Liver (tissue), 8 donors: ENCODE measurements at regions not wholly inside any gene's neighbourhood (a gene's known extent, or its start where the extent isn't known, plus 50 kb on each side); places are given as distances from the start of the nearest gene placed in this dataset.

ENCODE experiments used
- DNase-seq: peaks from one replicate; pipeline ENCODE4 v3.0.0-alpha.2; 2017; ENCODE audit warnings: low spot score
- H3K27ac ChIP-seq, 2 donors: one replicate each; pipeline ENCODE4 v1.7.0; 2013; ENCODE audit warnings: inconsistent platforms in 2 of 2, low read length in 2 of 2, control low read depth in 1 of 2, low read depth in 1 of 2, mild to moderate bottlenecking in 1 of 2
- H3K27me3 ChIP-seq, 4 donors: one replicate each; pipeline versions ENCODE4 v1.6.1 to v1.7.0; 2013; ENCODE audit warnings: low read length in 3 of 4, inconsistent platforms in 1 of 4, mild to moderate bottlenecking in 1 of 4, moderate library complexity in 1 of 4; ENCODE audit not compliant: control insufficient read depth in 4 of 4, insufficient read depth in 4 of 4
- H3K36me3 ChIP-seq, 4 donors: one replicate each; pipeline versions ENCODE4 v1.6.1 to v1.7.0; 2013; ENCODE audit warnings: low read length in 3 of 4, mild to moderate bottlenecking in 3 of 4, low read depth in 1 of 4, moderate library complexity in 1 of 4; ENCODE audit not compliant: control insufficient read depth in 4 of 4, insufficient read depth in 3 of 4
- H3K4me1 ChIP-seq, 4 donors: one replicate each; pipeline versions ENCODE4 v1.6.1 to v1.7.0; 2013; ENCODE audit warnings: low read length in 3 of 4, mild to moderate bottlenecking in 3 of 4, moderate library complexity in 1 of 4; ENCODE audit not compliant: control insufficient read depth in 4 of 4, insufficient read depth in 4 of 4
- H3K4me3 ChIP-seq, 3 donors: one replicate each; pipeline versions ENCODE4 v1.6.1 to v1.7.0; 2013; ENCODE audit warnings: low read length in 3 of 3, control low read depth in 1 of 3, low read depth in 1 of 3, mild to moderate bottlenecking in 1 of 3
- H3K9ac ChIP-seq, 2 donors: one replicate each; pipeline ENCODE4 v1.7.0; 2013; ENCODE audit warnings: low read length in 2 of 2, mild to moderate bottlenecking in 2 of 2, moderate library complexity in 2 of 2, control low read depth in 1 of 2, low read depth in 1 of 2
- H3K9me3 ChIP-seq, 4 donors: one replicate each; pipeline versions ENCODE4 v1.6.1 to v1.7.0; 2013; ENCODE audit warnings: low read length in 3 of 4; ENCODE audit not compliant: control insufficient read depth in 4 of 4
- ATF3 ChIP-seq: IDR thresholded peaks from 2 replicates; pipeline ENCODE4 v1.6.1; 2016; ENCODE audit warnings: antibody characterized with exemption
- EGR1 ChIP-seq, 2 donors: IDR thresholded peaks; 2 replicates each; pipeline ENCODE4 v1.6.1; 2016 to 2018; ENCODE audit warnings: antibody characterized with exemption in 2 of 2, low read depth in 2 of 2
- FOXA1 ChIP-seq: IDR thresholded peaks from 2 replicates; pipeline ENCODE4 v1.6.1; 2016; ENCODE audit warnings: antibody characterized with exemption
- HNF4G ChIP-seq: IDR thresholded peaks from 2 replicates; pipeline ENCODE4 v1.6.1; 2016; ENCODE audit warnings: antibody characterized with exemption
- JUND ChIP-seq, 2 donors: IDR thresholded peaks; 2 replicates each; pipeline ENCODE4 v1.6.1; 2016; ENCODE audit warnings: antibody characterized with exemption in 2 of 2
- MAX ChIP-seq: IDR thresholded peaks from 2 replicates; pipeline ENCODE4 v1.6.1; 2016; ENCODE audit warnings: antibody characterized with exemption
- NR2F2 ChIP-seq: IDR thresholded peaks from 2 replicates; pipeline ENCODE4 v1.6.1; 2016; ENCODE audit warnings: antibody characterized with exemption
- RAD21 ChIP-seq, 2 donors: IDR thresholded peaks; 2 replicates each; pipeline ENCODE4 v1.6.1; 2016; ENCODE audit warnings: antibody characterized with exemption in 2 of 2, mild to moderate bottlenecking in 2 of 2
- REST ChIP-seq: IDR thresholded peaks from 2 replicates; pipeline ENCODE4 v1.6.1; 2016; ENCODE audit warnings: antibody characterized with exemption, mild to moderate bottlenecking
- SP1 ChIP-seq: IDR thresholded peaks from 2 replicates; pipeline ENCODE4 v1.6.1; 2018; ENCODE audit warnings: antibody characterized with exemption, mild to moderate bottlenecking
- YY1 ChIP-seq: IDR thresholded peaks from 2 replicates; pipeline ENCODE4 v1.6.1; 2016; ENCODE audit warnings: antibody characterized with exemption, mild to moderate bottlenecking
- WGBS: extraction: QIAGEN DNeasy Blood & Tissue Kit; methylation state at CpG from one replicate; pipeline ENCODE4 v1.1.7; 2013; 5-methylcytosine and 5-hydroxymethylcytosine counted together
- TF ChIP-seq, protein P1 (sequence below): fragments of 150-350 bp; IDR thresholded peaks from 2 replicates; pipeline ENCODE4 v1.5.1; 2017; ENCODE audit warnings: improper control_type of control experiment, low read depth, low read length; ENCODE audit not compliant: missing input control
- TF ChIP-seq, protein P2 (sequence below): IDR thresholded peaks from 2 replicates; pipeline ENCODE4 v1.6.1; 2016; ENCODE audit warnings: antibody characterized with exemption
- donor health status: healthy.
- donor health status: healthy.
- donor health status: healthy.
- donor health status: healthy.
- donor health status: healthy.

GRCh38 chr15:53837263-53837662 lies 77.8 kb upstream of the WDR72 start:
- DNase-seq = peak; percentile 47
- TF ChIP-seq RAD21 (IDR thresholded peaks at IDR 0.05) (no peak), MAX (no peak)
- Histone ChIP-seq H3K9ac (peak overlapping the region in 1 of 2 donors; percentile 16), H3K27ac (no peak overlapping the region), H3K27me3 (peaks cover 0 to 13% (median 0%) of the 10 kb centered on the region in 4 donors), H3K4me3 (no peak overlapping the region), H3K4me1 (no peaks in the 10 kb centered on the region), H3K36me3 (no peaks in the 10 kb centered on the region), H3K9me3 (no peaks in the 10 kb centered on the region)
- WGBS = 27% methylated on average over 3 of the region's 3 CpGs

DNA sequence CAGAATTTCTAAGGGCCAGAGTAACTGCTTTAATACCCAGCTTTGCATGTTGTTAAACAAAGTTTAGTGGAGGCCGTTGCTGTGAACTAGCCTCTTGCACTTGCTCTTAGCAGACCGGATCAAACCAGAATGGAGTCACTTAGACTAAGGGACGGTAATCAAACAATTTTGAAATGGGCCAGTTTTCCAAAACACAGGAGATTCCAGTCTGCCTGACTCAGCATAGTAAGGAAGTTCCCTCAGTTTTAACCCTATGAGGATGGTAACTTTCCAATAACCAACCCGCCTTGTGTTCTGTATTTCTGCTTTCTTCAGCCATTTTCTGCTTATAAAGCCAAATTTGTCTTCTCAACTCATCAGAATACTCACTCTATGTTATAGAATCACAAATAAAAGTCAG lies 77.2 kb upstream of the WDR72 start:
- no peaks in the 10 kb centered on the region for H3K36me3 ChIP-seq
- peaks cover 0 to 13% (median 0%) of the 10 kb centered on the region in 4 donors for H3K27me3 ChIP-seq
- no peaks in the 10 kb centered on the region for H3K4me1 ChIP-seq
- no peaks in the 10 kb centered on the region for H3K9me3 ChIP-seq
- DNase-seq = no peak
- 49% methylated on average over 4 of the region's 4 CpGs for WGBS
- TF ChIP-seq JUND (IDR thresholded peaks at IDR 0.05) = no peak
- no peak for TF ChIP-seq RAD21 (IDR thresholded peaks at IDR 0.05)
- no peak for TF ChIP-seq NR2F2
- no peak for TF ChIP-seq YY1
- TF ChIP-seq ATF3 = no peak
- no peak for TF ChIP-seq HNF4G
- no peak for TF ChIP-seq EGR1 (IDR thresholded peaks at IDR 0.05; ENCODE audit: low read depth in 2 of 2)
- TF ChIP-seq FOXA1 = no peak
- no peak for TF ChIP-seq REST
- TF ChIP-seq, protein P1, sequence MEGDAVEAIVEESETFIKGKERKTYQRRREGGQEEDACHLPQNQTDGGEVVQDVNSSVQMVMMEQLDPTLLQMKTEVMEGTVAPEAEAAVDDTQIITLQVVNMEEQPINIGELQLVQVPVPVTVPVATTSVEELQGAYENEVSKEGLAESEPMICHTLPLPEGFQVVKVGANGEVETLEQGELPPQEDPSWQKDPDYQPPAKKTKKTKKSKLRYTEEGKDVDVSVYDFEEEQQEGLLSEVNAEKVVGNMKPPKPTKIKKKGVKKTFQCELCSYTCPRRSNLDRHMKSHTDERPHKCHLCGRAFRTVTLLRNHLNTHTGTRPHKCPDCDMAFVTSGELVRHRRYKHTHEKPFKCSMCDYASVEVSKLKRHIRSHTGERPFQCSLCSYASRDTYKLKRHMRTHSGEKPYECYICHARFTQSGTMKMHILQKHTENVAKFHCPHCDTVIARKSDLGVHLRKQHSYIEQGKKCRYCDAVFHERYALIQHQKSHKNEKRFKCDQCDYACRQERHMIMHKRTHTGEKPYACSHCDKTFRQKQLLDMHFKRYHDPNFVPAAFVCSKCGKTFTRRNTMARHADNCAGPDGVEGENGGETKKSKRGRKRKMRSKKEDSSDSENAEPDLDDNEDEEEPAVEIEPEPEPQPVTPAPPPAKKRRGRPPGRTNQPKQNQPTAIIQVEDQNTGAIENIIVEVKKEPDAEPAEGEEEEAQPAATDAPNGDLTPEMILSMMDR = no peak
- no peak for TF ChIP-seq SP1
- TF ChIP-seq MAX = no peak
- H3K4me3 ChIP-seq = no peak overlapping the region
- no peak overlapping the region for H3K27ac ChIP-seq
- H3K9ac ChIP-seq = no peak overlapping the region

GRCh38 chr15:53835309-53835708 lies 75.8 kb upstream of the WDR72 start:
- H3K4me1 ChIP-seq = no peaks in the 10 kb centered on the region

More at GRCh38 chr15:53835309-53835708, 75.8 kb upstream of the WDR72 start:
- Histone ChIP-seq H3K4me3 (no peak overlapping the region), H3K27me3 (peaks cover 0 to 11% (median 0%) of the 10 kb centered on the region in 4 donors), H3K36me3 (no peaks in the 10 kb centered on the region), H3K9ac (no peak overlapping the region), H3K9me3 (no peaks in the 10 kb centered on the region), H3K27ac (no peak overlapping the region)
- 72% methylated on average over 2 of the region's 2 CpGs for WGBS
- TF ChIP-seq, protein P2, sequence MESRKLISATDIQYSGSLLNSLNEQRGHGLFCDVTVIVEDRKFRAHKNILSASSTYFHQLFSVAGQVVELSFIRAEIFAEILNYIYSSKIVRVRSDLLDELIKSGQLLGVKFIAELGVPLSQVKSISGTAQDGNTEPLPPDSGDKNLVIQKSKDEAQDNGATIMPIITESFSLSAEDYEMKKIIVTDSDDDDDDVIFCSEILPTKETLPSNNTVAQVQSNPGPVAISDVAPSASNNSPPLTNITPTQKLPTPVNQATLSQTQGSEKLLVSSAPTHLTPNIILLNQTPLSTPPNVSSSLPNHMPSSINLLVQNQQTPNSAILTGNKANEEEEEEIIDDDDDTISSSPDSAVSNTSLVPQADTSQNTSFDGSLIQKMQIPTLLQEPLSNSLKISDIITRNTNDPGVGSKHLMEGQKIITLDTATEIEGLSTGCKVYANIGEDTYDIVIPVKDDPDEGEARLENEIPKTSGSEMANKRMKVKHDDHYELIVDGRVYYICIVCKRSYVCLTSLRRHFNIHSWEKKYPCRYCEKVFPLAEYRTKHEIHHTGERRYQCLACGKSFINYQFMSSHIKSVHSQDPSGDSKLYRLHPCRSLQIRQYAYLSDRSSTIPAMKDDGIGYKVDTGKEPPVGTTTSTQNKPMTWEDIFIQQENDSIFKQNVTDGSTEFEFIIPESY = no peak
- TF ChIP-seq JUND (IDR thresholded peaks at IDR 0.05) = no peak
- TF ChIP-seq, protein P1 = no peak
- no peak for DNase-seq
